ENCODE measurements at regions not wholly inside any gene's neighbourhood (a gene's known extent, or its start where the extent isn't known, plus 50 kb on each side); places are given as distances from the start of the nearest gene placed in this dataset.
"Not testable (repeated sequence)": the region's sequence is repeated elsewhere in the genome, so short reads cannot be mapped to it uniquely, and the experiment has no call there.

- Histone ChIP-seq H3K4me3 (ENCODE audit: low read length) (no peak overlapping the region), H3K36me3 (ENCODE audit: control insufficient read depth, insufficient read depth, low read length) (no peaks in the 10 kb centered on the region), H3K9ac (ENCODE audit: low read length) (no peak overlapping the region), H3K4me1 (ENCODE audit: control insufficient read depth, insufficient read depth, low read length) (no peaks in the 10 kb centered on the region), H3K27ac (ENCODE audit: low read depth, low read length) (no peak overlapping the region), H3K27me3 (ENCODE audit: control insufficient read depth, insufficient read depth, low read length) (no peaks in the 10 kb centered on the region)
Observed at GRCh38 chrX:130467936-130468335, 66.1 kb downstream of the RBMX2 start.

- no peak overlapping the region for H3K4me3 ChIP-seq (ENCODE audit: low read length)
- H3K36me3 ChIP-seq (ENCODE audit: control insufficient read depth, insufficient read depth, low read length): no peaks in the 10 kb centered on the region
- H3K27ac ChIP-seq (ENCODE audit: low read depth, low read length): no peak overlapping the region
- H3K4me1 ChIP-seq (ENCODE audit: control insufficient read depth, insufficient read depth, low read length): no peaks in the 10 kb centered on the region
- no peak overlapping the region for H3K9ac ChIP-seq (ENCODE audit: low read length)
- H3K27me3 ChIP-seq (ENCODE audit: control insufficient read depth, insufficient read depth, low read length): no peaks in the 10 kb centered on the region
Observed at GRCh38 chrX:130468395-130468923, 66.7 kb downstream of the RBMX2 start.

GRCh38 chrX:130482871-130483270, 81.1 kb downstream of the RBMX2 start:
- Histone ChIP-seq H3K9ac (ENCODE audit: low read length) (no peak overlapping the region), H3K27me3 (ENCODE audit: control insufficient read depth, insufficient read depth, low read length) (no peaks in the 10 kb centered on the region)

GRCh38 chrX:130485870-130486269, 84.1 kb downstream of the RBMX2 start:
- H3K36me3 ChIP-seq (ENCODE audit: control insufficient read depth, insufficient read depth, low read length): no peaks in the 10 kb centered on the region
- no peak overlapping the region for H3K9ac ChIP-seq (ENCODE audit: low read length)
- H3K4me3 ChIP-seq (ENCODE audit: low read length): no peak overlapping the region
- no peaks in the 10 kb centered on the region for H3K27me3 ChIP-seq (ENCODE audit: control insufficient read depth, insufficient read depth, low read length)
- H3K4me1 ChIP-seq (ENCODE audit: control insufficient read depth, insufficient read depth, low read length): no peaks in the 10 kb centered on the region
- no peak overlapping the region for H3K27ac ChIP-seq (ENCODE audit: low read depth, low read length)

More at GRCh38 chrX:130482871-130483270, 81.1 kb downstream of the RBMX2 start:
- Histone ChIP-seq H3K4me3 (ENCODE audit: low read length) (no peak overlapping the region), H3K36me3 (ENCODE audit: control insufficient read depth, insufficient read depth, low read length) (no peaks in the 10 kb centered on the region), H3K27ac (ENCODE audit: low read depth, low read length) (no peak overlapping the region), H3K4me1 (ENCODE audit: control insufficient read depth, insufficient read depth, low read length) (no peaks in the 10 kb centered on the region)

GRCh38 chrX:130495502-130495901, 93.7 kb downstream of the RBMX2 start:
- H3K4me3 ChIP-seq (ENCODE audit: low read length); H3K4me1 ChIP-seq (ENCODE audit: control insufficient read depth, insufficient read depth, low read length); H3K9ac ChIP-seq (ENCODE audit: low read length); H3K36me3 ChIP-seq (ENCODE audit: control insufficient read depth, insufficient read depth, low read length); H3K27me3 ChIP-seq (ENCODE audit: control insufficient read depth, insufficient read depth, low read length); H3K27ac ChIP-seq (ENCODE audit: low read depth, low read length): not testable (repeated sequence)

GRCh38 chrX:130497531-130497930, 95.7 kb downstream of the RBMX2 start:
- Histone ChIP-seq H3K27me3 (ENCODE audit: control insufficient read depth, insufficient read depth, low read length) (peaks cover 1% of the 10 kb centered on the region), H3K27ac (ENCODE audit: low read depth, low read length) (no peak overlapping the region), H3K4me3 (ENCODE audit: low read length) (no peak overlapping the region), H3K9ac (ENCODE audit: low read length) (no peak overlapping the region), H3K4me1 (ENCODE audit: control insufficient read depth, insufficient read depth, low read length) (no peaks in the 10 kb centered on the region), H3K36me3 (ENCODE audit: control insufficient read depth, insufficient read depth, low read length) (no peaks in the 10 kb centered on the region)

GRCh38 chrX:130498653-130499274, 97.0 kb downstream of the RBMX2 start:
- Histone ChIP-seq H3K27ac (ENCODE audit: low read depth, low read length) (no peak overlapping the region), H3K9ac (ENCODE audit: low read length) (no peak overlapping the region)

GRCh38 chrX:130502016-130502570, 100.3 kb downstream of the RBMX2 start:
- H3K4me1 ChIP-seq (ENCODE audit: control insufficient read depth, insufficient read depth, low read length): no peaks in the 10 kb centered on the region
- H3K27ac ChIP-seq (ENCODE audit: low read depth, low read length): no peak overlapping the region
- H3K36me3 ChIP-seq (ENCODE audit: control insufficient read depth, insufficient read depth, low read length): no peaks in the 10 kb centered on the region

More at GRCh38 chrX:130498653-130499274, 97.0 kb downstream of the RBMX2 start:
- Histone ChIP-seq H3K36me3 (ENCODE audit: control insufficient read depth, insufficient read depth, low read length) (no peaks in the 10 kb centered on the region), H3K4me3 (ENCODE audit: low read length) (no peak overlapping the region), H3K4me1 (ENCODE audit: control insufficient read depth, insufficient read depth, low read length) (no peaks in the 10 kb centered on the region), H3K27me3 (ENCODE audit: control insufficient read depth, insufficient read depth, low read length) (no peaks in the 10 kb centered on the region)

GRCh38 chrX:130504019-130504418, 102.2 kb downstream of the RBMX2 start:
- H3K4me3 ChIP-seq (ENCODE audit: low read length): no peak overlapping the region
- no peak overlapping the region for H3K9ac ChIP-seq (ENCODE audit: low read length)
- H3K27ac ChIP-seq (ENCODE audit: low read depth, low read length): no peak overlapping the region
- H3K27me3 ChIP-seq (ENCODE audit: control insufficient read depth, insufficient read depth, low read length): no peaks in the 10 kb centered on the region
- H3K4me1 ChIP-seq (ENCODE audit: control insufficient read depth, insufficient read depth, low read length): no peaks in the 10 kb centered on the region
- no peaks in the 10 kb centered on the region for H3K36me3 ChIP-seq (ENCODE audit: control insufficient read depth, insufficient read depth, low read length)

More at GRCh38 chrX:130502016-130502570, 100.3 kb downstream of the RBMX2 start:
- Histone ChIP-seq H3K4me3 (ENCODE audit: low read length) (no peak overlapping the region), H3K27me3 (ENCODE audit: control insufficient read depth, insufficient read depth, low read length) (no peaks in the 10 kb centered on the region), H3K9ac (ENCODE audit: low read length) (no peak overlapping the region)

GRCh38 chrX:130507015-130507414, 105.2 kb downstream of the RBMX2 start:
- H3K36me3 ChIP-seq (ENCODE audit: control insufficient read depth, insufficient read depth, low read length): no peaks in the 10 kb centered on the region
- H3K4me1 ChIP-seq (ENCODE audit: control insufficient read depth, insufficient read depth, low read length): no peaks in the 10 kb centered on the region
- H3K27ac ChIP-seq (ENCODE audit: low read depth, low read length): no peak overlapping the region
- no peak overlapping the region for H3K9ac ChIP-seq (ENCODE audit: low read length)
- H3K27me3 ChIP-seq (ENCODE audit: control insufficient read depth, insufficient read depth, low read length): no peaks in the 10 kb centered on the region
- no peak overlapping the region for H3K4me3 ChIP-seq (ENCODE audit: low read length)

GRCh38 chrX:130512534-130512933, 110.7 kb downstream of the RBMX2 start:
- not testable (repeated sequence) for H3K27me3 ChIP-seq (ENCODE audit: control insufficient read depth, insufficient read depth, low read length)

GRCh38 chrX:130516123-130516522, 114.3 kb downstream of the RBMX2 start:
- Histone ChIP-seq H3K4me3 (ENCODE audit: low read length) (no peak overlapping the region), H3K9ac (ENCODE audit: low read length) (no peak overlapping the region), H3K4me1 (ENCODE audit: control insufficient read depth, insufficient read depth, low read length) (no peaks in the 10 kb centered on the region), H3K27ac (ENCODE audit: low read depth, low read length) (no peak overlapping the region), H3K36me3 (ENCODE audit: control insufficient read depth, insufficient read depth, low read length) (no peaks in the 10 kb centered on the region), H3K27me3 (ENCODE audit: control insufficient read depth, insufficient read depth, low read length) (no peaks in the 10 kb centered on the region)

More at GRCh38 chrX:130512534-130512933, 110.7 kb downstream of the RBMX2 start:
- H3K27ac ChIP-seq (ENCODE audit: low read depth, low read length); H3K36me3 ChIP-seq (ENCODE audit: control insufficient read depth, insufficient read depth, low read length); H3K4me3 ChIP-seq (ENCODE audit: low read length); H3K4me1 ChIP-seq (ENCODE audit: control insufficient read depth, insufficient read depth, low read length); H3K9ac ChIP-seq (ENCODE audit: low read length): not testable (repeated sequence)
